Mesendoderm (in vitro differentiated cells): ENCODE measurements at regions not wholly inside any gene's neighbourhood (a gene's known extent, or its start where the extent isn't known, plus 50 kb on each side); places are given as distances from the start of the nearest gene placed in this dataset.

Experiments used
- DNase-seq: peaks from one replicate; pipeline ENCODE4 v3.0.0; 2013
- H2AK5ac ChIP-seq: 2 replicates; pipeline ENCODE4 v1.6.1; 2013; ENCODE audit warnings: low read length, inconsistent platforms
- H2BK120ac ChIP-seq: 2 replicates; pipeline ENCODE4 v1.6.1; 2013; ENCODE audit warnings: low read depth, mild to moderate bottlenecking, low read length, moderate library complexity, mixed read lengths
- H2BK15ac ChIP-seq: replicated peaks from 2 replicates; pipeline ENCODE4 v1.6.1; 2013; ENCODE audit warnings: low read depth, mild to moderate bottlenecking, moderate library complexity
- H2BK5ac ChIP-seq: 2 replicates; pipeline ENCODE4 v1.6.1; 2013; ENCODE audit warnings: low read length, inconsistent platforms
- H3K18ac ChIP-seq: 2 replicates; pipeline ENCODE4 v1.6.1; 2013; ENCODE audit warnings: mild to moderate bottlenecking, low read length, mixed read lengths
- H3K23ac ChIP-seq: one replicate; pipeline ENCODE4 v1.6.1; 2013; ENCODE audit warnings: low read length
- H3K27ac ChIP-seq: 2 replicates; pipeline ENCODE4 v1.5.1; 2013; ENCODE audit warnings: low read depth, mild to moderate bottlenecking, inconsistent platforms, low read length, moderate library complexity
- H3K27me3 ChIP-seq: 2 replicates; pipeline ENCODE4 v1.6.1; 2013; ENCODE audit warnings: low read length, control low read depth, mild to moderate bottlenecking, inconsistent platforms; ENCODE audit not compliant: insufficient read depth, poor library complexity
- H3K36me3 ChIP-seq: 2 replicates; pipeline ENCODE4 v1.6.1; 2013; ENCODE audit warnings: low read length, inconsistent platforms; ENCODE audit not compliant: control insufficient read depth, insufficient read depth
- H3K4ac ChIP-seq: one replicate; pipeline ENCODE4 v1.6.1; 2013; ENCODE audit warnings: low read depth, mild to moderate bottlenecking, low read length, moderate library complexity
- H3K4me1 ChIP-seq: 2 replicates; pipeline ENCODE4 v1.6.1; 2013; ENCODE audit warnings: low read depth, low read length, inconsistent platforms; ENCODE audit not compliant: control insufficient read depth
- H3K4me2 ChIP-seq: 2 replicates; pipeline ENCODE4 v1.6.1; 2013; ENCODE audit warnings: low read length
- H3K4me3 ChIP-seq: 2 replicates; pipeline ENCODE4 v1.5.1; 2013; ENCODE audit warnings: mild to moderate bottlenecking, low read length
- H3K56ac ChIP-seq: one replicate; pipeline ENCODE4 v1.6.1; 2013; ENCODE audit warnings: low read length
- H3K79me1 ChIP-seq: 2 replicates; pipeline ENCODE4 v1.6.1; 2013; ENCODE audit warnings: low read length, inconsistent platforms
- H3K79me2 ChIP-seq: 2 replicates; pipeline ENCODE4 v1.6.1; 2013; ENCODE audit warnings: mild to moderate bottlenecking, low read length; ENCODE audit not compliant: control insufficient read depth, insufficient read depth
- H3K9ac ChIP-seq: 2 replicates; pipeline ENCODE4 v1.6.1; 2013; ENCODE audit warnings: low read length, inconsistent platforms
- H4K5ac ChIP-seq: one replicate; pipeline ENCODE4 v1.6.1; 2013; ENCODE audit warnings: low read length
- H4K8ac ChIP-seq: one replicate; pipeline ENCODE4 v1.6.1; 2013; ENCODE audit warnings: low read depth, mild to moderate bottlenecking, control low read depth, low read length, moderate library complexity
- WGBS: extraction: QIAGEN DNeasy Blood & Tissue Kit; methylation state at CpG from one replicate; pipeline ENCODE4 v1.1.7; 2013; ENCODE audit warnings: low lambda C conversion rate, missing lambda C conversion rate; ENCODE audit not compliant: insufficient coverage; ENCODE audit errors: extremely low coverage; 5-methylcytosine and 5-hydroxymethylcytosine counted together

GRCh38 chr15:46296002-46296401, 661.2 kb downstream of the SQOR start:
- Histone ChIP-seq H3K27me3 (no peaks in the 10 kb centered on the region), H2BK15ac (no peak overlapping the region), H2BK120ac (no peak overlapping the region)

DNA sequence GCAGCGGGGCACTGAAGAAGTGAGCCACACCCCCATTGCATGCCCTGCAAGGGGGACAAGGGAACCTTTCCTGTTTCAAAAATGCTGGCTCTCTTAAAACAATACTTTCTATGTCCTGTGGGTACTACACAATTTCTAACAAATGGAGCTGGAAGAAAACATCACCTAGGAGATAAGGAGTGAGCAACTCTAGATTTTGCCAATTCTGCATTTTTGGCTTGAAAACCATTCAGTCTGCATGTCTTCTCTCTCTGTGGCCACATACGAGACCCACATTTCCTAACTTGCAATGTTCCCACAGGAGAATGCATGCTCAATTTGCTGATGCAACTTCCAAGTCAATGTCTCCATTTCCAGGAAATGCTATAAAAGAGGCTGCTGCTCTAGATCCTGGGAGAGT, 662.0 kb downstream of the SQOR start:
- no peak overlapping the region for H2BK15ac ChIP-seq
- DNase-seq, result no peak
- no peak overlapping the region for H3K18ac ChIP-seq
- H3K4me1 ChIP-seq, result no peaks in the 10 kb centered on the region
- no peak overlapping the region for H2AK5ac ChIP-seq
- no peak overlapping the region for H4K8ac ChIP-seq
- no peak overlapping the region for H3K27ac ChIP-seq
- H4K5ac ChIP-seq, result no peak overlapping the region
- H3K56ac ChIP-seq, result no peak overlapping the region
- no CpG with 5 or more reads among the region's 2 CpGs for WGBS
- H3K23ac ChIP-seq, result no peak overlapping the region
- no peak overlapping the region for H3K9ac ChIP-seq
- H3K4me2 ChIP-seq, result no peak overlapping the region
- no peak overlapping the region for H2BK5ac ChIP-seq
- no peaks in the 10 kb centered on the region for H3K79me2 ChIP-seq
- H3K79me1 ChIP-seq, result no peaks in the 10 kb centered on the region
- no peak overlapping the region for H2BK120ac ChIP-seq
- H3K36me3 ChIP-seq, result no peaks in the 10 kb centered on the region
- no peaks in the 10 kb centered on the region for H3K27me3 ChIP-seq
- no peak overlapping the region for H3K4me3 ChIP-seq
- no peak overlapping the region for H3K4ac ChIP-seq

More at GRCh38 chr15:46296002-46296401, 661.2 kb downstream of the SQOR start:
- H3K4me1 ChIP-seq, result no peaks in the 10 kb centered on the region
- H3K23ac ChIP-seq, result no peak overlapping the region
- no CpG with 5 or more reads among the region's 8 CpGs for WGBS
- no peak overlapping the region for H2AK5ac ChIP-seq
- H3K79me1 ChIP-seq, result no peaks in the 10 kb centered on the region
- no peak overlapping the region for H3K4ac ChIP-seq
- no peak overlapping the region for H4K8ac ChIP-seq
- no peak overlapping the region for H3K27ac ChIP-seq
- H3K18ac ChIP-seq, result no peak overlapping the region
- no peak overlapping the region for H4K5ac ChIP-seq
- H3K9ac ChIP-seq, result no peak overlapping the region
- H3K79me2 ChIP-seq, result no peaks in the 10 kb centered on the region
- H2BK5ac ChIP-seq, result no peak overlapping the region
- H3K4me2 ChIP-seq, result no peak overlapping the region
- DNase-seq, result no peak
- H3K36me3 ChIP-seq, result no peaks in the 10 kb centered on the region
- H3K4me3 ChIP-seq, result no peak overlapping the region
- no peak overlapping the region for H3K56ac ChIP-seq

DNA sequence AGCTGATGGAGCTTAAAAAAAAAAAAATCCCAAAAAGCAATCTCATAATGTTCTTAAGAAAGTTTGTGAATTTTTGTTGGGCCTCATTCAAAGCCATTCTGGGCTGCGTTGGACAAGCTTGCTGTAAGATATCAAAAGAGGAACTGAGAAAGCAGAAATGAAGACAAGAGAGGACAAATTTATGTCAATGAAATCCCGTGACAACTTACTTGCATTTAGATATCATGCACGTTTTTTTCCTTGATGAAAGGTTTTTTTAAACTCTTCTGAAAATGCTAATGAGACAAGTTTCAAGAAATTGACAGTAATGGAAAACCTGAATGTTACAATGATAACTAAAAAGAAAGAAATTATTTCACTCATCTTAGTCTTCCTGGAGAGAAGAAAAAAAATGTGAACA, 662.9 kb downstream of the SQOR start:
- no peak overlapping the region for H3K4me3 ChIP-seq
- no peaks in the 10 kb centered on the region for H3K79me2 ChIP-seq
- no peak overlapping the region for H3K4ac ChIP-seq
- no peaks in the 10 kb centered on the region for H3K79me1 ChIP-seq
- H3K36me3 ChIP-seq, result no peaks in the 10 kb centered on the region
- H3K4me2 ChIP-seq, result no peak overlapping the region
- H3K4me1 ChIP-seq, result no peaks in the 10 kb centered on the region
- H2BK5ac ChIP-seq, result no peak overlapping the region
- no peak overlapping the region for H2AK5ac ChIP-seq
- no peak overlapping the region for H3K9ac ChIP-seq
- DNase-seq, result no peak
- H3K23ac ChIP-seq, result no peak overlapping the region
- no peak overlapping the region for H3K27ac ChIP-seq
- no peak overlapping the region for H4K8ac ChIP-seq
- WGBS, result no CpG with 5 or more reads among the region's 3 CpGs
- H3K56ac ChIP-seq, result no peak overlapping the region
- no peaks in the 10 kb centered on the region for H3K27me3 ChIP-seq
- no peak overlapping the region for H3K18ac ChIP-seq
- H2BK15ac ChIP-seq, result no peak overlapping the region
- H2BK120ac ChIP-seq, result no peak overlapping the region
- no peak overlapping the region for H4K5ac ChIP-seq

DNA sequence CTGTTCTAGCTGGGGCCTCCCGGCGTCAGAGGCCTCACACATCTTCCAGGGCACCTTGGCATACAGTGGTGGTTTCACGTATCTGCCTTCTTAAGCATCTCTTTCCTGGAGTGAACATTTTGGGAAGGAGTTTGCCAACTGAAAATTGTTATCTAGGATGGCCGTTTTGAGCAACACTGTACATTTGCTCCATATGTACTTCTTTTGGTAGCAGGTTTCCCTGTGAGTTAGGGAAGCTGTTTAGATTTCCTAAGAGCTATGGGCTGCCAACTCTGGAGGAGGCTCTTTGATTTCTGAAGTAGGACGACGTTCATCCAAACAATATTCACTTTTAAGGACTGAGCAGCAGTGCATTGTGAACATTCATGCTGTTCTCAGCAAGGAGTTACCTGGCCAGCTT, 665.9 kb downstream of the SQOR start:
- H3K27ac ChIP-seq, result no peak overlapping the region

DNA sequence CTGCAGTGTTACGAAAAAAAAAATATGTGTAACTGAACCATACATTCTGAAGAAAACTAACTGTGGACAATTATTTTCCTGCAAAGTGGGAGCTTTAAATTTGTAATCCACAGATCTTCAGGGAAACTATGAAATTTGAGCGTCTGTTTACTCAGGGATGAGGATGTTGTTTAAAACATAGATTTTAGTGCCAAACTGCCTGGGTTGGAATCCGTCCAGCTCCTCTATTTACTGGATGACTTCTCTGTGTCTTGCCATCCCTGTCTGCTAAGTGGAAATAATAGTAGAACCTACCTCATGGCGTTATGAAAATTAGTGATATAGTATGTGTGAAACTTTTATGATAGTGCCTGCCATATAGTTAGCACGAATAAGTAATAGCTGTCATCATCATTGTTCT, 666.5 kb downstream of the SQOR start:
- Histone ChIP-seq H3K18ac (no peak overlapping the region), H3K4me3 (no peak overlapping the region), H2BK5ac (no peak overlapping the region), H2BK120ac (no peak overlapping the region), H4K5ac (no peak overlapping the region), H3K79me2 (no peaks in the 10 kb centered on the region), H3K56ac (no peak overlapping the region), H2BK15ac (no peak overlapping the region), H3K36me3 (no peaks in the 10 kb centered on the region), H3K27ac (no peak overlapping the region), H3K4me1 (no peaks in the 10 kb centered on the region), H2AK5ac (no peak overlapping the region), H3K4me2 (no peak overlapping the region), H3K27me3 (no peaks in the 10 kb centered on the region), H3K4ac (no peak overlapping the region), H3K23ac (no peak overlapping the region), H3K9ac (no peak overlapping the region), H3K79me1 (no peaks in the 10 kb centered on the region), H4K8ac (no peak overlapping the region)
- DNase-seq, result no peak
- WGBS, result no CpG with 5 or more reads among the region's 5 CpGs

More for the DNA sequence above, 665.9 kb downstream of the SQOR start:
- Histone ChIP-seq H2AK5ac (no peak overlapping the region), H3K79me2 (no peaks in the 10 kb centered on the region), H3K36me3 (no peaks in the 10 kb centered on the region), H3K4me1 (no peaks in the 10 kb centered on the region), H3K18ac (no peak overlapping the region), H3K4me3 (no peak overlapping the region), H4K5ac (no peak overlapping the region), H3K79me1 (no peaks in the 10 kb centered on the region), H3K4me2 (no peak overlapping the region), H2BK15ac (no peak overlapping the region), H2BK120ac (no peak overlapping the region), H3K4ac (no peak overlapping the region), H3K23ac (no peak overlapping the region), H3K9ac (no peak overlapping the region), H2BK5ac (no peak overlapping the region), H3K27me3 (no peaks in the 10 kb centered on the region), H4K8ac (no peak overlapping the region), H3K56ac (no peak overlapping the region)
- DNase-seq, result no peak
- no CpG with 5 or more reads among the region's 6 CpGs for WGBS

GRCh38 chr15:46301826-46302225, 667.0 kb downstream of the SQOR start:
- no peaks in the 10 kb centered on the region for H3K4me1 ChIP-seq
- H2BK15ac ChIP-seq, result no peak overlapping the region
- H3K4me3 ChIP-seq, result no peak overlapping the region
- H3K36me3 ChIP-seq, result no peaks in the 10 kb centered on the region
- no peak for DNase-seq
- no peak overlapping the region for H3K27ac ChIP-seq
- no peaks in the 10 kb centered on the region for H3K79me1 ChIP-seq
- H3K9ac ChIP-seq, result no peak overlapping the region
- no peak overlapping the region for H2BK120ac ChIP-seq
- H3K79me2 ChIP-seq, result no peaks in the 10 kb centered on the region
- no peaks in the 10 kb centered on the region for H3K27me3 ChIP-seq
- H4K8ac ChIP-seq, result no peak overlapping the region
- no CpG with 5 or more reads among the region's 6 CpGs for WGBS
- no peak overlapping the region for H3K4me2 ChIP-seq
- H2AK5ac ChIP-seq, result no peak overlapping the region
- no peak overlapping the region for H2BK5ac ChIP-seq
- H4K5ac ChIP-seq, result no peak overlapping the region
- no peak overlapping the region for H3K18ac ChIP-seq
- no peak overlapping the region for H3K4ac ChIP-seq
- H3K56ac ChIP-seq, result no peak overlapping the region
- no peak overlapping the region for H3K23ac ChIP-seq
